ENCODE measurements at regions not wholly inside any gene's neighbourhood (a gene's known extent, or its start where the extent isn't known, plus 50 kb on each side); places are given as distances from the start of the nearest gene placed in this dataset.

- H3K27me3 ChIP-seq (ENCODE audit: control insufficient read depth in 3 of 3, insufficient read depth in 3 of 3, low read length in 3 of 3), result no peaks in the 10 kb centered on the region
- no peaks in the 10 kb centered on the region for H3K9me3 ChIP-seq (ENCODE audit: control insufficient read depth in 2 of 2, insufficient read depth in 1 of 2, low read depth in 1 of 2, low read length in 1 of 2)
- FAIRE-seq, result no peak
- 22 to 44% (median 26%) methylated on average over 2 of the region's 2 CpGs for WGBS, 3 donors
- peaks cover 0 to 4% (median 4%) of the 10 kb centered on the region in 3 donors for H3K4me1 ChIP-seq (ENCODE audit: control insufficient read depth in 3 of 3, insufficient read depth in 2 of 3, low read depth in 1 of 3, low read length in 2 of 3)
- no peak overlapping the region for H3K4me3 ChIP-seq (ENCODE audit: low read depth in 1 of 3, low read length in 3 of 3)
- DNase-seq, result no peak
- H3K36me3 ChIP-seq (ENCODE audit: control insufficient read depth in 3 of 3, insufficient read depth in 2 of 3, low read depth in 1 of 3, low read length in 3 of 3), result no peaks in the 10 kb centered on the region
- no peak overlapping the region for H3K27ac ChIP-seq (ENCODE audit: low read depth in 1 of 3, low read length in 2 of 3)
Measured at GRCh38 chr9:86865952-86866351, 81.4 kb downstream of the GAS1 start.

GRCh38 chr9:86860006-86860405, 87.3 kb downstream of the GAS1 start:
- no peaks in the 10 kb centered on the region for H3K36me3 ChIP-seq (ENCODE audit: control insufficient read depth in 3 of 3, insufficient read depth in 2 of 3, low read depth in 1 of 3, low read length in 3 of 3)
- H3K27ac ChIP-seq (ENCODE audit: low read depth in 1 of 3, low read length in 2 of 3), result no peak overlapping the region
- no peak overlapping the region for H3K4me3 ChIP-seq (ENCODE audit: low read depth in 1 of 3, low read length in 3 of 3)
- peaks cover 0 to 1% (median 0%) of the 10 kb centered on the region in 3 donors for H3K4me1 ChIP-seq (ENCODE audit: control insufficient read depth in 3 of 3, insufficient read depth in 2 of 3, low read depth in 1 of 3, low read length in 2 of 3)
- H3K27me3 ChIP-seq (ENCODE audit: control insufficient read depth in 3 of 3, insufficient read depth in 3 of 3, low read length in 3 of 3), result no peaks in the 10 kb centered on the region
- WGBS, 3 donors, result 81 to 87% (median 87%) methylated on average over 6 of the region's 6 CpGs
- H3K9me3 ChIP-seq (ENCODE audit: control insufficient read depth in 2 of 2, insufficient read depth in 1 of 2, low read depth in 1 of 2, low read length in 1 of 2), result no peaks in the 10 kb centered on the region
- DNase-seq, result no peak
- no peak for FAIRE-seq

- Histone ChIP-seq H3K27ac (ENCODE audit: low read depth in 1 of 3, low read length in 2 of 3) (no peak overlapping the region), H3K4me1 (ENCODE audit: control insufficient read depth in 3 of 3, insufficient read depth in 2 of 3, low read depth in 1 of 3, low read length in 2 of 3) (peaks cover 0 to 5% (median 0%) of the 10 kb centered on the region in 3 donors), H3K4me3 (ENCODE audit: low read depth in 1 of 3, low read length in 3 of 3) (no peak overlapping the region), H3K36me3 (ENCODE audit: control insufficient read depth in 3 of 3, insufficient read depth in 2 of 3, low read depth in 1 of 3, low read length in 3 of 3) (no peaks in the 10 kb centered on the region), H3K27me3 (ENCODE audit: control insufficient read depth in 3 of 3, insufficient read depth in 3 of 3, low read length in 3 of 3) (no peaks in the 10 kb centered on the region), H3K9me3 (ENCODE audit: control insufficient read depth in 2 of 2, insufficient read depth in 1 of 2, low read depth in 1 of 2, low read length in 1 of 2) (no peaks in the 10 kb centered on the region)
- FAIRE-seq (no peak), DNase-seq (no peak)
- 85 to 90% (median 87%) methylated on average over 3 of the region's 3 CpGs for WGBS, 3 donors
Measured at GRCh38 chr9:86859056-86859455, 88.2 kb downstream of the GAS1 start.

GRCh38 chr9:86858009-86858408, 89.3 kb downstream of the GAS1 start:
- WGBS, 3 donors, result 74 to 77% (median 74%) methylated on average over 1 of the region's 1 CpG
- H3K4me3 ChIP-seq (ENCODE audit: low read depth in 1 of 3, low read length in 3 of 3), result no peak overlapping the region
- DNase-seq, result no peak
- no peaks in the 10 kb centered on the region for H3K9me3 ChIP-seq (ENCODE audit: control insufficient read depth in 2 of 2, insufficient read depth in 1 of 2, low read depth in 1 of 2, low read length in 1 of 2)
- H3K27ac ChIP-seq (ENCODE audit: low read depth in 1 of 3, low read length in 2 of 3), result no peak overlapping the region
- peaks cover 0 to 5% (median 0%) of the 10 kb centered on the region in 3 donors for H3K4me1 ChIP-seq (ENCODE audit: control insufficient read depth in 3 of 3, insufficient read depth in 2 of 3, low read depth in 1 of 3, low read length in 2 of 3)
- no peaks in the 10 kb centered on the region for H3K27me3 ChIP-seq (ENCODE audit: control insufficient read depth in 3 of 3, insufficient read depth in 3 of 3, low read length in 3 of 3)
- FAIRE-seq, result no peak
- H3K36me3 ChIP-seq (ENCODE audit: control insufficient read depth in 3 of 3, insufficient read depth in 2 of 3, low read depth in 1 of 3, low read length in 3 of 3), result no peaks in the 10 kb centered on the region

GRCh38 chr9:86856259-86856658, 91.0 kb downstream of the GAS1 start:
- Histone ChIP-seq H3K4me1 (ENCODE audit: control insufficient read depth in 3 of 3, insufficient read depth in 2 of 3, low read depth in 1 of 3, low read length in 2 of 3) (peaks cover 0 to 5% (median 0%) of the 10 kb centered on the region in 3 donors), H3K36me3 (ENCODE audit: control insufficient read depth in 3 of 3, insufficient read depth in 2 of 3, low read depth in 1 of 3, low read length in 3 of 3) (no peaks in the 10 kb centered on the region), H3K4me3 (ENCODE audit: low read depth in 1 of 3, low read length in 3 of 3) (no peak overlapping the region), H3K27me3 (ENCODE audit: control insufficient read depth in 3 of 3, insufficient read depth in 3 of 3, low read length in 3 of 3) (no peaks in the 10 kb centered on the region), H3K27ac (ENCODE audit: low read depth in 1 of 3, low read length in 2 of 3) (no peak overlapping the region), H3K9me3 (ENCODE audit: control insufficient read depth in 2 of 2, insufficient read depth in 1 of 2, low read depth in 1 of 2, low read length in 1 of 2) (no peaks in the 10 kb centered on the region)
- 79 to 86% (median 82%) methylated on average over 3 of the region's 3 CpGs for WGBS, 3 donors
- no peak for DNase-seq
- no peak for FAIRE-seq

GRCh38 chr9:86854898-86855523, 92.3 kb downstream of the GAS1 start:
- 15 to 24% (median 21%) methylated on average over 5 of the region's 5 CpGs for WGBS, 3 donors
- DNase-seq (peak; percentile 80 to 89), FAIRE-seq (no peak)
- H3K27me3 ChIP-seq (ENCODE audit: control insufficient read depth in 3 of 3, insufficient read depth in 3 of 3, low read length in 3 of 3), result no peaks in the 10 kb centered on the region
- no peak overlapping the region for H3K4me3 ChIP-seq (ENCODE audit: low read depth in 1 of 3, low read length in 3 of 3)
- no peak overlapping the region for H3K27ac ChIP-seq (ENCODE audit: low read depth in 1 of 3, low read length in 2 of 3)
- H3K9me3 ChIP-seq (ENCODE audit: control insufficient read depth in 2 of 2, insufficient read depth in 1 of 2, low read depth in 1 of 2, low read length in 1 of 2), result no peaks in the 10 kb centered on the region
- H3K36me3 ChIP-seq (ENCODE audit: control insufficient read depth in 3 of 3, insufficient read depth in 2 of 3, low read depth in 1 of 3, low read length in 3 of 3), result no peaks in the 10 kb centered on the region
- peaks cover 0 to 5% (median 0%) of the 10 kb centered on the region in 3 donors for H3K4me1 ChIP-seq (ENCODE audit: control insufficient read depth in 3 of 3, insufficient read depth in 2 of 3, low read depth in 1 of 3, low read length in 2 of 3)

GRCh38 chr9:86846656-86847055, 100.7 kb downstream of the GAS1 start:
- 79 to 86% (median 85%) methylated on average over 5 of the region's 5 CpGs for whole genome bisulfite sequencing, 3 donors
- Histone ChIP-seq H3K27me3 (ENCODE audit: control insufficient read depth in 3 of 3, insufficient read depth in 3 of 3, low read length in 3 of 3) (no peaks in the 10 kb centered on the region), H3K36me3 (ENCODE audit: control insufficient read depth in 3 of 3, insufficient read depth in 2 of 3, low read depth in 1 of 3, low read length in 3 of 3) (no peaks in the 10 kb centered on the region), H3K27ac (ENCODE audit: low read depth in 1 of 3, low read length in 2 of 3) (no peak overlapping the region), H3K9me3 (ENCODE audit: control insufficient read depth in 2 of 2, insufficient read depth in 1 of 2, low read depth in 1 of 2, low read length in 1 of 2) (no peaks in the 10 kb centered on the region), H3K4me3 (ENCODE audit: low read depth in 1 of 3, low read length in 3 of 3) (no peak overlapping the region), H3K4me1 (ENCODE audit: control insufficient read depth in 3 of 3, insufficient read depth in 2 of 3, low read depth in 1 of 3, low read length in 2 of 3) (no peaks in the 10 kb centered on the region)
- DNase-seq, result no peak
- FAIRE-seq, result no peak

GRCh38 chr9:86843206-86843605, 104.1 kb downstream of the GAS1 start:
- no peaks in the 10 kb centered on the region for H3K9me3 ChIP-seq (ENCODE audit: control insufficient read depth in 2 of 2, insufficient read depth in 1 of 2, low read depth in 1 of 2, low read length in 1 of 2)
- H3K36me3 ChIP-seq (ENCODE audit: control insufficient read depth in 3 of 3, insufficient read depth in 2 of 3, low read depth in 1 of 3, low read length in 3 of 3), result no peaks in the 10 kb centered on the region
- H3K4me1 ChIP-seq (ENCODE audit: control insufficient read depth in 3 of 3, insufficient read depth in 2 of 3, low read depth in 1 of 3, low read length in 2 of 3), result no peaks in the 10 kb centered on the region
- H3K4me3 ChIP-seq (ENCODE audit: low read depth in 1 of 3, low read length in 3 of 3), result no peak overlapping the region
- WGBS, 3 donors, result 16 to 40% (median 39%) methylated on average over 1 of the region's 1 CpG
- no peaks in the 10 kb centered on the region for H3K27me3 ChIP-seq (ENCODE audit: control insufficient read depth in 3 of 3, insufficient read depth in 3 of 3, low read length in 3 of 3)
- H3K27ac ChIP-seq (ENCODE audit: low read depth in 1 of 3, low read length in 2 of 3), result no peak overlapping the region
- FAIRE-seq (no peak), DNase-seq (peak; percentile 25 to 52)

- FAIRE-seq (no peak), DNase-seq (no peak)
- Histone ChIP-seq H3K27ac (ENCODE audit: low read depth in 1 of 3, low read length in 2 of 3) (no peak overlapping the region), H3K4me1 (ENCODE audit: control insufficient read depth in 3 of 3, insufficient read depth in 2 of 3, low read depth in 1 of 3, low read length in 2 of 3) (no peaks in the 10 kb centered on the region), H3K27me3 (ENCODE audit: control insufficient read depth in 3 of 3, insufficient read depth in 3 of 3, low read length in 3 of 3) (no peaks in the 10 kb centered on the region), H3K36me3 (ENCODE audit: control insufficient read depth in 3 of 3, insufficient read depth in 2 of 3, low read depth in 1 of 3, low read length in 3 of 3) (no peaks in the 10 kb centered on the region), H3K9me3 (ENCODE audit: control insufficient read depth in 2 of 2, insufficient read depth in 1 of 2, low read depth in 1 of 2, low read length in 1 of 2) (no peaks in the 10 kb centered on the region), H3K4me3 (ENCODE audit: low read depth in 1 of 3, low read length in 3 of 3) (no peak overlapping the region)
- WGBS, 3 donors, result 76 to 85% (median 80%) methylated on average over 6 of the region's 6 CpGs
Measured at GRCh38 chr9:86842573-86842972, 104.7 kb downstream of the GAS1 start.

All from small intestine (tissue), 7 donors.